ENCODE measurements at regions not wholly inside any gene's neighbourhood (a gene's known extent, or its start where the extent isn't known, plus 50 kb on each side); places are given as distances from the start of the nearest gene placed in this dataset.

DNA sequence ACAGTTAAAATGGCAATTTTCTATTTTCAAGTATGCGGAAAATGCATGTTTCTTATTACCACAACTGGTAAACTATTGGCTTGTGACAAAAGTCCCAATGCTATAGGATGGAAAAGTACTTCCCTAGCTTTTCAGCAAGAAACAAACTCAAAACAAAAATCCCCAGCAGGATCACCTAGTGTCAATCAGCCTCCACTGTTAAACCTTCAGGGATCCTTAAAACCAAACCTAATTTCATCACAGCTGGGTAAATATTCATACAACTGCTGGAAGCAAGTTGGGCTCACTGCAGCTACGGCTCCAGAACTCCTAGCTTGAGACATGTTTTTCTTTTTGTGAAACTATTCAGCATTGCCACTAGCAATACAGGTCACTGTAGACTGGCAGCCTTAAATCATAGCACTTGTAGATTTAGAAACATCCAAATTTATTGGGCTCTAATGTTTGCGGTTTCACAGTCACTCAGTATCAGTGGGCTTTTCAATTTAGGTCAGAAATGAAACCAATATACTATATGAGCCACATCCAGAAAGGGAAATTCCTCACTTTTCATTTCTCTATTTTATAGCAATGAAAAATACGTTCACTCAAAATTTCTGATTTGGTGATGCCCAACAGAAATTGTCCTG lies 145.2 kb upstream of the ANK3 start:
- ATAC-seq, result no peak
- DNase-seq, result no peak
- intact Hi-C loops (cut with micrococcal nuclease), result no loop called here
- Mint-ChIP-seq H3K36me3 (ENCODE audit: low read depth) (no peaks in the 10 kb centered on the region), H3K27me3 (no peaks in the 10 kb centered on the region), H3K4me1 (ENCODE audit: low read depth) (peaks cover 24% of the 10 kb centered on the region), H3K9me3 (no peaks in the 10 kb centered on the region), H3K27ac (no peak overlapping the region), H3K4me3 (no peak overlapping the region)
- ChIA-PET CTCF (no interaction called here), POLR2A (no interaction called here)
- TF ChIP-seq, protein P1, sequence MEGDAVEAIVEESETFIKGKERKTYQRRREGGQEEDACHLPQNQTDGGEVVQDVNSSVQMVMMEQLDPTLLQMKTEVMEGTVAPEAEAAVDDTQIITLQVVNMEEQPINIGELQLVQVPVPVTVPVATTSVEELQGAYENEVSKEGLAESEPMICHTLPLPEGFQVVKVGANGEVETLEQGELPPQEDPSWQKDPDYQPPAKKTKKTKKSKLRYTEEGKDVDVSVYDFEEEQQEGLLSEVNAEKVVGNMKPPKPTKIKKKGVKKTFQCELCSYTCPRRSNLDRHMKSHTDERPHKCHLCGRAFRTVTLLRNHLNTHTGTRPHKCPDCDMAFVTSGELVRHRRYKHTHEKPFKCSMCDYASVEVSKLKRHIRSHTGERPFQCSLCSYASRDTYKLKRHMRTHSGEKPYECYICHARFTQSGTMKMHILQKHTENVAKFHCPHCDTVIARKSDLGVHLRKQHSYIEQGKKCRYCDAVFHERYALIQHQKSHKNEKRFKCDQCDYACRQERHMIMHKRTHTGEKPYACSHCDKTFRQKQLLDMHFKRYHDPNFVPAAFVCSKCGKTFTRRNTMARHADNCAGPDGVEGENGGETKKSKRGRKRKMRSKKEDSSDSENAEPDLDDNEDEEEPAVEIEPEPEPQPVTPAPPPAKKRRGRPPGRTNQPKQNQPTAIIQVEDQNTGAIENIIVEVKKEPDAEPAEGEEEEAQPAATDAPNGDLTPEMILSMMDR (IDR thresholded peaks at IDR 0.05), result no peak

DNA sequence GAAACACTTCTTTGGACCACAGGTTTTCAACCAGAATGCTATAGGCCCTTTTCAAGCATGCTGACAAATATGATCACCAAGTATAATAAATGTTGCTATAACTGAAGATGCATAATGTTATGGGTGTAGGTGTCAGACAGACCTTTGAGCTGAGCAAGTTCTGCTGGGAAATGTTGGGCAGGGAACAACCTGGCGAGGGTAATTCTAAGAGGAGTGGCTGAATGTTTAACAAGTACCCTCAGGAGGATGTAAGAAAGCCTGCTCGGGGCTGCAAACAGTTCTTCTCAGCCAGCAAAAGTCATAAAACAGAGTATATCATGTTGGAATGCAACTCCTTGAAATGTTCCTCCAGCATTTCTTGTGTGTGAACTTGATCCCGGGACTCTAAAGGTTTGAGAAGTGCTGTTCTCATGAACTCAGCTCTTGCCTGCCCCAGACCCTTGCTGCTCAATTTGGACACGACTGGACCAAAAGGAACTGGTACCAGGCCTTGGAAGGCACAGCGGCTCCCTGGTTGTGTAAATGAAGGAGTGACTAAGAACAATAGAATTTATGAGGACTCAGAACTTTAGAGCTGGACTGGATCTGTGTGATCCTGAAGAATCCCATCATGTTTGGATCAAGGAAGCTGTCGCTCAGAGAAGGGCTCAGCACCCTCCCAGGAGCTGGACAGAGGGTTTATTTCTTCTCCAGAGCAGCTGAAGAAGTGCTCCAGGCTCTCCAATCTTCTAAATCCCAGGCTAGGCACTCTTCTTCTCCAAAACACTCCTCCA lies 143.2 kb upstream of the ANK3 start:
- TF ChIP-seq, protein P1 (IDR thresholded peaks at IDR 0.05), result no peak
- peaks cover 14% of the 10 kb centered on the region for H3K4me1 Mint-ChIP-seq (ENCODE audit: low read depth)
- ATAC-seq (no peak), DNase-seq (no peak)
- no peaks in the 10 kb centered on the region for H3K27me3 Mint-ChIP-seq
- H3K27ac Mint-ChIP-seq, result no peak overlapping the region
- intact Hi-C loops (cut with micrococcal nuclease), result no loop called here
- no peak overlapping the region for H3K4me3 Mint-ChIP-seq
- H3K36me3 Mint-ChIP-seq (ENCODE audit: low read depth), result no peaks in the 10 kb centered on the region
- POLR2A ChIA-PET, result no interaction called here
- CTCF ChIA-PET, result interaction anchor here (2.1 kb wide), 1 partner anchor 113 kb away, joined by 5 read pairs; no protein-coding TSS in a partner anchor
- H3K9me3 Mint-ChIP-seq, result no peaks in the 10 kb centered on the region

DNA sequence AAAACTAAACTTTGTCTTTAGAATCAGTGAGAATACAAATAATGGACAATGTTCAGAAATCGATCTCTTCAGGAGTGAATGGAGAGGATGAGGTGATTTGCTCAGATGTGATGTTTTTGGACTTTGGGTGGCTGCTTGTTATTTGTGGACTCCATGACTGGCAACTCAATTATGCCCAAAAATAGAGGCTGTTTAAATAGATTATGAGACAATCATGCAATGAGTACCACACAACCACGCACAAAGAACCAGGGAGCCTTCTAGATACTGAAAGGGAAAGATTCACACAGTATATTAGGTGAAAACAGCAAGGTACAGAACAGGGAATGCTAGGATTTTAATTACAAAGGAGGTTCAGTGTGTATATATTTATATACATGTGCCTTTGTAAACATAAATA lies 141.3 kb upstream of the ANK3 start:
- H3K9me3 Mint-ChIP-seq, result no peaks in the 10 kb centered on the region

DNA sequence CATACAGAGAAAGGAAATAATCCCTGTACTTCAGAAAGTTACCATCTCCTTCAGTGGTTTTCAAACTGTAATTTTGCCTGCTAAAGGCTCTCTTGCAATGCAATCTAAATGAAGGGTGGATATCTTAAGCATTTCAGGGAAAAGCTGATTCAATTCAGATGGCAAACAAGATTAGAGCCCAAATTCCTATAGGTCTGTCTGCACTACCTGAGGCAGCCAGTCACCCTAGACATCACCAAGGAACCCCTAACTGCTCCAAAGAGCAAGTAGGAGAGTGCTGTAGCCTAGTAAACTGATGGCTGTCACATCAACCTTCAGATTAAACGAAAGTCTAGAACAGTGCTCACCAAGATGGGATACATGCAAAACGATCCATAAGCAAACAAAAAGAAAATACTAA lies 138.0 kb upstream of the ANK3 start:
- TF ChIP-seq, protein P1 (IDR thresholded peaks at IDR 0.05), result no peak
- H3K27ac Mint-ChIP-seq, result no peak overlapping the region
- POLR2A ChIA-PET, result no interaction called here
- H3K4me3 Mint-ChIP-seq, result no peak overlapping the region
- intact Hi-C loops (cut with micrococcal nuclease), result no loop called here
- H3K36me3 Mint-ChIP-seq (ENCODE audit: low read depth), result peaks cover 2% of the 10 kb centered on the region
- ATAC-seq (no peak), DNase-seq (no peak)
- no peaks in the 10 kb centered on the region for H3K4me1 Mint-ChIP-seq (ENCODE audit: low read depth)
- peaks cover 3% of the 10 kb centered on the region for H3K9me3 Mint-ChIP-seq
- H3K27me3 Mint-ChIP-seq, result no peaks in the 10 kb centered on the region
- CTCF ChIA-PET, result no interaction called here

More for the DNA sequence above, 141.3 kb upstream of the ANK3 start:
- Mint-ChIP-seq H3K4me3 (no peak overlapping the region), H3K4me1 (ENCODE audit: low read depth) (peaks cover 3% of the 10 kb centered on the region), H3K27ac (no peak overlapping the region), H3K36me3 (ENCODE audit: low read depth) (no peaks in the 10 kb centered on the region), H3K27me3 (no peaks in the 10 kb centered on the region)
- ATAC-seq (no peak), DNase-seq (no peak)
- intact Hi-C loops (cut with micrococcal nuclease), result no loop called here
- TF ChIP-seq, protein P1 (IDR thresholded peaks at IDR 0.05), result no peak
- ChIA-PET CTCF (no interaction called here), POLR2A (no interaction called here)
